Skeletal muscle tissue (tissue), 1 donor: ENCODE measurements at regions not wholly inside any gene's neighbourhood (a gene's known extent, or its start where the extent isn't known, plus 50 kb on each side); places are given as distances from the start of the nearest gene placed in this dataset. TPM values are rescaled to one million over a fixed set of nuclear protein-coding genes. Genes with fewer than 3 reads are reported as not detected.

ENCODE experiments used
- small RNA-seq: library from RNA; depleted of rRNA; stranded (forward); fragments of <200 nt; gene quantifications from one replicate; pipeline ENCODE3, GENCODE V24; 2014

Small RNAs in the stretch of these regions (small RNA-seq; reads per million reads assigned to genes)
- gene RN7SL761P: not detected
- not detected for gene RPL37P21
- not detected for gene RPS3AP52
- gene SNRPFP3: not detected
